Panc1 (cell line): ENCODE measurements at regions not wholly inside any gene's neighbourhood (a gene's known extent, or its start where the extent isn't known, plus 50 kb on each side); places are given as distances from the start of the nearest gene placed in this dataset.

Experiments used
- ATAC-seq: fragments of 200-7000 bp; cut with Tn5 transposase; 2 replicates; pipeline ENCODE4 v1.9.1; 2020; ENCODE audit warnings: mild to moderate bottlenecking, moderate library complexity
- BruUV-seq: library from RNA; stranded (reverse); fragments of 400-500 nt; replicated peaks from 2 replicates; lab custom pipeline; 2021; lab: Mats Ljungman, UMichigan
- CTCF ChIA-PET: fragments of 300-600 bp; sonication (Branson Sonifier 250); formaldehyde crosslinking; loops from one replicate; lab custom pipeline; 2022; ENCODE audit warnings: antibody characterized with exemption; lab: Charles Lee
- POLR2A ChIA-PET: fragments of 300-600 bp; sonication (Branson Sonifier 250); formaldehyde crosslinking; loops from one replicate; lab custom pipeline; 2022; ENCODE audit warnings: antibody characterized with exemption; lab: Charles Lee
- DNase-seq: peaks from one replicate; pipeline ENCODE4 v3.0.0-alpha.2; 2010; ENCODE audit warnings: low read depth, low spot score
- H3K27ac ChIP-seq: 2 replicates; pipeline ENCODE4 v1.5.1; 2011; ENCODE audit warnings: mild to moderate bottlenecking, low read length, inconsistent platforms
- H3K27me3 ChIP-seq: fragments of 200-500 bp; sonication (Bioruptor generic); 2 replicates; pipeline ENCODE4 v1.6.0; 2014; ENCODE audit warnings: low read length, inconsistent platforms; ENCODE audit not compliant: control insufficient read depth, insufficient read depth
- H3K36me3 ChIP-seq: fragments of 200-500 bp; sonication (Bioruptor generic); 2 replicates; pipeline ENCODE4 v1.5.1; 2014; ENCODE audit warnings: inconsistent platforms, mild to moderate bottlenecking, low read length, moderate library complexity; ENCODE audit not compliant: control insufficient read depth, insufficient read depth
- H3K4me1 ChIP-seq: 2 replicates; pipeline ENCODE4 v1.5.1; 2011; ENCODE audit warnings: inconsistent platforms, mild to moderate bottlenecking, low read length, moderate library complexity; ENCODE audit not compliant: control insufficient read depth, insufficient read depth
- H3K4me3 ChIP-seq, 2 experiments: 2 replicates each; pipeline ENCODE4 v1.5.1; 2011 to 2012; ENCODE audit warnings: low read depth in 2 of 2, low read length in 2 of 2, mild to moderate bottlenecking in 2 of 2, inconsistent platforms in 1 of 2, moderate library complexity in 1 of 2
- H3K9me3 ChIP-seq: fragments of 200-500 bp; sonication (Bioruptor generic); 2 replicates; pipeline ENCODE4 v1.5.1; 2014; ENCODE audit warnings: low read depth, mild to moderate bottlenecking, inconsistent platforms, low read length, moderate library complexity; ENCODE audit not compliant: control insufficient read depth, insufficient read depth
- CTCF ChIP-seq: fragments of 450-650 bp; IDR thresholded peaks from 2 replicates; pipeline ENCODE4 v1.5.1; 2017; ENCODE audit warnings: mild to moderate bottlenecking
- POLR2AphosphoS5 ChIP-seq: IDR thresholded peaks from 2 replicates; pipeline ENCODE4 v1.6.1; 2012; ENCODE audit warnings: mild to moderate bottlenecking, low read depth, low read length, moderate library complexity
- REST ChIP-seq, 2 experiments: IDR thresholded peaks; 2 replicates each; pipeline ENCODE4 v1.6.1; 2011 to 2012; ENCODE audit warnings: low read depth in 2 of 2, control low read depth in 1 of 2, low read length in 1 of 2, mild to moderate bottlenecking in 1 of 2, moderate library complexity in 1 of 2; ENCODE audit not compliant: insufficient read depth in 1 of 2
- SIN3A ChIP-seq: IDR thresholded peaks from 2 replicates; pipeline ENCODE4 v1.6.1; 2012; ENCODE audit warnings: low read depth, mild to moderate bottlenecking, low read length, moderate library complexity, borderline replicate concordance; ENCODE audit not compliant: insufficient read depth
- TCF7L2 ChIP-seq: IDR thresholded peaks from 2 replicates; pipeline ENCODE4 v1.6.1; 2011; ENCODE audit warnings: mild to moderate bottlenecking, low read depth, low read length, inconsistent platforms
- in situ Hi-C: cut with HindIII; loops from 2 replicates; pipeline ENCODE4 v1.10.0; 2016; ENCODE audit warnings: low sequenced_read_pairs, low pct_unique_long_range_greater_than_20kb
- intact Hi-C: fragments of 100-400 bp; cut with micrococcal nuclease; formaldehyde crosslinking; loops from one replicate; pipeline ENCODE4 v1.10.0; 2022; ENCODE audit not compliant: unreplicated experiment

GRCh38 chr7:19242246-19242645, 97.0 kb upstream of the FERD3L start:
- ATAC-seq (no peak), DNase-seq (no peak)
- in situ Hi-C loops (no loop called here), intact Hi-C loops (no loop called here)
- Histone ChIP-seq H3K4me1 (no peaks in the 10 kb centered on the region), H3K27ac (no peak overlapping the region), H3K36me3 (no peaks in the 10 kb centered on the region), H3K27me3 (no peaks in the 10 kb centered on the region), H3K9me3 (peaks cover 7% of the 10 kb centered on the region; the same call in 1 of the 2 replicates), H3K4me3 (no peak overlapping the region)
- no TSS peak for BruUV-seq
- CTCF ChIA-PET: no interaction called here
- no peak for TF ChIP-seq TCF7L2
- TF ChIP-seq SIN3A: no peak
- TF ChIP-seq REST (IDR thresholded peaks at IDR 0.05; ENCODE audit: insufficient read depth in 1 of 2, low read depth in 2 of 2, low read length in 1 of 2): no peak
- TF ChIP-seq CTCF: no peak
- POLR2A ChIA-PET: interaction anchor here (0.6 kb wide), 1 partner anchor 148 kb away, joined by 4 read pairs; no protein-coding TSS in a partner anchor

- POLR2A ChIA-PET: no interaction called here
- H3K4me3 ChIP-seq: no peak overlapping the region
- TF ChIP-seq SIN3A (no peak), CTCF (no peak), TCF7L2 (no peak), REST (IDR thresholded peaks at IDR 0.05; ENCODE audit: insufficient read depth in 1 of 2, low read depth in 2 of 2, low read length in 1 of 2) (no peak), POLR2AphosphoS5 (no peak)
- H3K36me3 ChIP-seq: no peaks in the 10 kb centered on the region
- H3K4me1 ChIP-seq: no peaks in the 10 kb centered on the region
- intact Hi-C loops (no loop called here), in situ Hi-C loops (no loop called here)
- no TSS peak for BruUV-seq
- DNase-seq: no peak
- CTCF ChIA-PET: no interaction called here
- peaks cover 7% of the 10 kb centered on the region; the same call in 1 of the 2 replicates for H3K9me3 ChIP-seq
- no peaks in the 10 kb centered on the region for H3K27me3 ChIP-seq
- ATAC-seq: no peak
- no peak overlapping the region for H3K27ac ChIP-seq
Measured at GRCh38 chr7:19239951-19240350, 94.7 kb upstream of the FERD3L start.
